NCI-H1436 (cell line): ENCODE measurements at regions not wholly inside any gene's neighbourhood (a gene's known extent, or its start where the extent isn't known, plus 50 kb on each side); places are given as distances from the start of the nearest gene placed in this dataset.

ENCODE experiments used
- DNase-seq: peaks from one replicate; lab custom pipeline; 2025; lab: John Stamatoyannopoulos, UW

GRCh38 chr2:217193431-217194340 is 333.8 kb upstream of the TNP1 start:
- no peak for DNase-seq

GRCh38 chr2:217192366-217192765 is 332.5 kb upstream of the TNP1 start:
- no peak for DNase-seq

- no peak for DNase-seq
Measured at GRCh38 chr2:217189747-217190146, 329.9 kb upstream of the TNP1 start.

GRCh38 chr2:217189131-217189530 is 329.3 kb upstream of the TNP1 start:
- no peak for DNase-seq

- DNase-seq = no peak
Measured at GRCh38 chr2:217186668-217187159, 326.9 kb upstream of the TNP1 start.

- no peak for DNase-seq
Measured at GRCh38 chr2:217186152-217186551, 326.3 kb upstream of the TNP1 start.

GRCh38 chr2:217185265-217185995 is 325.6 kb upstream of the TNP1 start:
- no peak for DNase-seq

- no peak for DNase-seq
Measured at GRCh38 chr2:217184242-217184641, 324.4 kb upstream of the TNP1 start.

- no peak for DNase-seq
Measured at GRCh38 chr2:217183471-217183870, 323.6 kb upstream of the TNP1 start.

GRCh38 chr2:217182926-217183325 is 323.1 kb upstream of the TNP1 start:
- no peak for DNase-seq

- no peak for DNase-seq
Measured at GRCh38 chr2:217181512-217181911, 321.6 kb upstream of the TNP1 start.

- DNase-seq = no peak
Measured at GRCh38 chr2:217179854-217180253, 320.0 kb upstream of the TNP1 start.

- DNase-seq = no peak
Measured at GRCh38 chr2:217178341-217178740, 318.5 kb upstream of the TNP1 start.

GRCh38 chr2:217177720-217178119 is 317.9 kb upstream of the TNP1 start:
- no peak for DNase-seq

- no peak for DNase-seq
Measured at GRCh38 chr2:217171874-217172273, 312.0 kb upstream of the TNP1 start.

- DNase-seq = no peak
Measured at GRCh38 chr2:217168496-217168895, 308.6 kb upstream of the TNP1 start.

- no peak for DNase-seq
Measured at GRCh38 chr2:217167531-217167930, 307.7 kb upstream of the TNP1 start.

GRCh38 chr2:217166241-217166850 is 306.5 kb upstream of the TNP1 start:
- peak; percentile 6 for DNase-seq

GRCh38 chr2:217165547-217165946 is 305.7 kb upstream of the TNP1 start:
- no peak for DNase-seq

- no peak for DNase-seq
Measured at GRCh38 chr2:217163987-217164386, 304.1 kb upstream of the TNP1 start.

GRCh38 chr2:217162533-217162932 is 302.7 kb upstream of the TNP1 start:
- DNase-seq = no peak
